Muscle of back (tissue), 3 donors: ENCODE measurements at regions not wholly inside any gene's neighbourhood (a gene's known extent, or its start where the extent isn't known, plus 50 kb on each side); places are given as distances from the start of the nearest gene placed in this dataset.
"Not testable (repeated sequence)": the region's sequence is repeated elsewhere in the genome, so short reads cannot be mapped to it uniquely, and the experiment has no call there.

ENCODE experiments used
- DNase-seq, 3 donors: peaks; one replicate each; pipeline versions ENCODE4 v3.0.0 to v3.0.0-alpha.2; 2013

- peak in 1 of 3 donors; percentile 36 for DNase-seq
Measured at GRCh38 chr15:62320259-62320658, 155.2 kb upstream of the C2CD4B start.

GRCh38 chr15:62323353-62323890 lies 158.3 kb upstream of the C2CD4B start:
- DNase-seq, result no peak

GRCh38 chr15:62324382-62324781 lies 159.3 kb upstream of the C2CD4B start:
- no peak for DNase-seq

- DNase-seq, result no peak
Measured at GRCh38 chr15:62325597-62325996, 160.5 kb upstream of the C2CD4B start.

GRCh38 chr15:62326460-62327011 lies 161.5 kb upstream of the C2CD4B start:
- no peak for DNase-seq

GRCh38 chr15:62327406-62327805 lies 162.3 kb upstream of the C2CD4B start:
- no peak for DNase-seq

GRCh38 chr15:62332472-62332871 lies 167.4 kb upstream of the C2CD4B start:
- not testable (repeated sequence) for DNase-seq

- no peak for DNase-seq
Measured at GRCh38 chr15:62334536-62334935, 169.5 kb upstream of the C2CD4B start.

GRCh38 chr15:62337934-62338333 lies 172.8 kb upstream of the C2CD4B start:
- DNase-seq, result no peak

- DNase-seq, result no peak
Measured at GRCh38 chr15:62338497-62338896, 173.4 kb upstream of the C2CD4B start.

GRCh38 chr15:62342959-62343358 lies 177.9 kb upstream of the C2CD4B start:
- no peak for DNase-seq

- peak in 1 of 3 donors; percentile 6 for DNase-seq
Measured at GRCh38 chr15:62343397-62343796, 178.3 kb upstream of the C2CD4B start.

GRCh38 chr15:62344806-62345539 lies 179.9 kb upstream of the C2CD4B start:
- DNase-seq, result peak; percentile 25 to 68 (median 36)

GRCh38 chr15:62346168-62346567 lies 181.1 kb upstream of the C2CD4B start:
- no peak for DNase-seq

GRCh38 chr15:62348118-62348517 lies 183.0 kb upstream of the C2CD4B start:
- no peak for DNase-seq

- no peak for DNase-seq
Measured at GRCh38 chr15:62348623-62349022, 183.5 kb upstream of the C2CD4B start.

GRCh38 chr15:62352817-62353216 lies 187.7 kb upstream of the C2CD4B start:
- no peak for DNase-seq

- no peak for DNase-seq
Measured at GRCh38 chr15:62357431-62357830, 192.3 kb upstream of the C2CD4B start.

GRCh38 chr15:62359416-62359815 lies 194.3 kb upstream of the C2CD4B start:
- no peak for DNase-seq

- DNase-seq, result peak in 1 of 3 donors; percentile 14
Measured at GRCh38 chr15:62360332-62361097, 195.4 kb upstream of the C2CD4B start.

- DNase-seq, result no peak
Measured at GRCh38 chr15:62362144-62362543, 197.1 kb upstream of the C2CD4B start.

GRCh38 chr15:62362608-62363007 lies 197.5 kb upstream of the C2CD4B start:
- peak in 1 of 3 donors; percentile 39 for DNase-seq

- DNase-seq, result no peak
Measured at GRCh38 chr15:62363913-62364312, 198.8 kb upstream of the C2CD4B start.
